Fibroblast of lung (primary cell): ENCODE measurements at regions not wholly inside any gene's neighbourhood (a gene's known extent, or its start where the extent isn't known, plus 50 kb on each side); places are given as distances from the start of the nearest gene placed in this dataset.

Source experiments
- DNase-seq, 2 donors: peaks; one replicate each; pipeline versions ENCODE4 v3.0.0 to v3.0.0-alpha.2; 2010; ENCODE audit warnings: low read depth in 2 of 2
- H2AFZ ChIP-seq: 2 replicates; pipeline ENCODE4 v1.5.1; 2012; ENCODE audit warnings: low read length, control low read depth, inconsistent platforms
- H3K27ac ChIP-seq: 2 replicates; pipeline ENCODE4 v1.5.1; 2011; ENCODE audit warnings: low read length, control low read depth; ENCODE audit not compliant: insufficient read depth
- H3K27me3 ChIP-seq: 2 replicates; pipeline ENCODE4 v1.5.1; 2011; ENCODE audit warnings: mild to moderate bottlenecking, low read length; ENCODE audit not compliant: control insufficient read depth, insufficient read depth
- H3K36me3 ChIP-seq: 2 replicates; pipeline ENCODE4 v1.5.1; 2011; ENCODE audit warnings: low read length; ENCODE audit not compliant: control insufficient read depth, insufficient read depth
- H3K4me1 ChIP-seq: 2 replicates; pipeline ENCODE4 v1.5.1; 2011; ENCODE audit warnings: low read length; ENCODE audit not compliant: control insufficient read depth, insufficient read depth; ENCODE audit errors: extremely low read depth
- H3K4me2 ChIP-seq: 2 replicates; pipeline ENCODE4 v1.5.1; 2011; ENCODE audit warnings: low read length, control low read depth; ENCODE audit not compliant: insufficient read depth; ENCODE audit errors: extremely low read depth
- H3K4me3 ChIP-seq, 4 experiments: fragments of 200-600 bp in 1 of 4; sonication (generic) in 1 of 4; replicated peaks in 1 of 4; 2 replicates each; pipeline ENCODE4 v1.5.1; 2011 to 2016; ENCODE audit warnings: low read length in 4 of 4, low read depth in 3 of 4, mild to moderate bottlenecking in 3 of 4, control low read depth in 2 of 4, inconsistent platforms in 1 of 4, mixed read lengths in 1 of 4; ENCODE audit not compliant: insufficient read depth in 1 of 4; ENCODE audit errors: control extremely low read depth in 1 of 4
- H3K79me2 ChIP-seq: 2 replicates; pipeline ENCODE4 v1.5.1; 2012; ENCODE audit warnings: mild to moderate bottlenecking, low read length, inconsistent platforms; ENCODE audit not compliant: control insufficient read depth, insufficient read depth
- H3K9ac ChIP-seq: 2 replicates; pipeline ENCODE4 v1.5.1; 2011; ENCODE audit warnings: mild to moderate bottlenecking, low read length, control low read depth; ENCODE audit not compliant: insufficient read depth
- H3K9me3 ChIP-seq: 2 replicates; pipeline ENCODE4 v1.5.1; 2012; ENCODE audit warnings: low read depth, low read length; ENCODE audit not compliant: control insufficient read depth, insufficient read depth
- H4K20me1 ChIP-seq: 2 replicates; pipeline ENCODE4 v1.5.1; 2011; ENCODE audit warnings: low read length; ENCODE audit not compliant: control insufficient read depth, insufficient read depth; ENCODE audit errors: extremely low read depth
- CTCF ChIP-seq, 2 donors: IDR thresholded peaks in 1 of 2; conservative IDR thresholded peaks in 1 of 2; 1 replicate in 1 of 2; 2 replicates in 1 of 2; pipeline ENCODE4 v1.5.1; 2011 to 2012; ENCODE audit warnings: low read length in 2 of 2, control low read depth in 1 of 2, inconsistent platforms in 1 of 2, low read depth in 1 of 2, mild to moderate bottlenecking in 1 of 2
- EZH2 ChIP-seq: IDR thresholded peaks from 2 replicates; pipeline ENCODE4 v1.5.1; 2012; ENCODE audit warnings: low read length, control low read depth, mild to moderate bottlenecking; ENCODE audit errors: missing control alignments

- Histone ChIP-seq H3K4me2 (no peak overlapping the region), H3K4me1 (no peaks in the 10 kb centered on the region), H2AFZ (no peak overlapping the region), H3K79me2 (no peaks in the 10 kb centered on the region), H3K9ac (no peak overlapping the region), H3K27me3 (no peaks in the 10 kb centered on the region), H3K9me3 (no peaks in the 10 kb centered on the region), H3K4me3 (no peak overlapping the region), H3K27ac (no peak overlapping the region), H4K20me1 (no peaks in the 10 kb centered on the region), H3K36me3 (no peaks in the 10 kb centered on the region)
- no peak for TF ChIP-seq CTCF (conservative IDR thresholded peaks at IDR 0.05 in 1 of 2, IDR thresholded peaks at IDR 0.05 in 1 of 2; ENCODE audit: low read depth in 1 of 2, low read length in 2 of 2)
- TF ChIP-seq EZH2, result no peak
- DNase-seq, result peak; percentile 33 to 88
These were observed 126.4 kb downstream of the MMUT start for GRCh38 chr6:49336514-49337131.

- H3K4me1 ChIP-seq, result no peaks in the 10 kb centered on the region
- no peaks in the 10 kb centered on the region for H3K79me2 ChIP-seq
These were observed 129.5 kb downstream of the MMUT start for GRCh38 chr6:49333345-49334125.

GRCh38 chr6:49332781-49333180 is 130.3 kb downstream of the MMUT start:
- H3K4me3 ChIP-seq, result no peak overlapping the region
- no peak overlapping the region for H2AFZ ChIP-seq
- no peak for DNase-seq
- H3K27ac ChIP-seq, result no peak overlapping the region
- H3K36me3 ChIP-seq, result no peaks in the 10 kb centered on the region
- TF ChIP-seq EZH2, result no peak
- TF ChIP-seq CTCF (conservative IDR thresholded peaks at IDR 0.05 in 1 of 2, IDR thresholded peaks at IDR 0.05 in 1 of 2; ENCODE audit: low read depth in 1 of 2, low read length in 2 of 2), result no peak
- no peaks in the 10 kb centered on the region for H4K20me1 ChIP-seq
- H3K9me3 ChIP-seq, result no peaks in the 10 kb centered on the region
- H3K4me2 ChIP-seq, result no peak overlapping the region
- no peak overlapping the region for H3K9ac ChIP-seq
- no peaks in the 10 kb centered on the region for H3K79me2 ChIP-seq
- H3K4me1 ChIP-seq, result no peaks in the 10 kb centered on the region
- H3K27me3 ChIP-seq, result no peaks in the 10 kb centered on the region

More at GRCh38 chr6:49333345-49334125, 129.5 kb downstream of the MMUT start:
- no peak overlapping the region for H3K27ac ChIP-seq
- H3K9ac ChIP-seq, result no peak overlapping the region
- H3K27me3 ChIP-seq, result no peaks in the 10 kb centered on the region
- no peak overlapping the region for H3K4me3 ChIP-seq
- H4K20me1 ChIP-seq, result no peaks in the 10 kb centered on the region
- no peaks in the 10 kb centered on the region for H3K9me3 ChIP-seq
- DNase-seq, result peak; percentile 6 to 37
- H3K36me3 ChIP-seq, result no peaks in the 10 kb centered on the region
- no peak overlapping the region for H3K4me2 ChIP-seq
- TF ChIP-seq CTCF (conservative IDR thresholded peaks at IDR 0.05 in 1 of 2, IDR thresholded peaks at IDR 0.05 in 1 of 2; ENCODE audit: low read depth in 1 of 2, low read length in 2 of 2), result no peak
- H2AFZ ChIP-seq, result no peak overlapping the region
